IPS-20b (cell line): ENCODE measurements at regions not wholly inside any gene's neighbourhood (a gene's known extent, or its start where the extent isn't known, plus 50 kb on each side); places are given as distances from the start of the nearest gene placed in this dataset.
"Not testable (repeated sequence)": the region's sequence is repeated elsewhere in the genome, so short reads cannot be mapped to it uniquely, and the experiment has no call there.

Experiments
- H3K27ac ChIP-seq: one replicate; pipeline ENCODE4 v1.5.1; 2013; ENCODE audit warnings: low read length
- H3K27me3 ChIP-seq: 2 replicates; pipeline ENCODE4 v1.6.1; 2013; ENCODE audit warnings: mild to moderate bottlenecking, low read length, inconsistent platforms; ENCODE audit not compliant: insufficient read depth
- H3K36me3 ChIP-seq: 2 replicates; pipeline ENCODE4 v1.6.1; 2013; ENCODE audit warnings: low read depth, mild to moderate bottlenecking, inconsistent platforms, low read length, moderate library complexity; ENCODE audit not compliant: insufficient read depth
- H3K4me1 ChIP-seq: 2 replicates; pipeline ENCODE4 v1.6.1; 2013; ENCODE audit warnings: mild to moderate bottlenecking, control low read depth, inconsistent platforms, low read length, moderate library complexity; ENCODE audit not compliant: insufficient read depth
- H3K4me3 ChIP-seq: 2 replicates; pipeline ENCODE4 v1.5.1; 2013; ENCODE audit warnings: mild to moderate bottlenecking, low read length, inconsistent platforms
- H3K9ac ChIP-seq: 2 replicates; pipeline ENCODE4 v1.6.1; 2013; ENCODE audit warnings: low read depth, mild to moderate bottlenecking, inconsistent platforms, low read length, moderate library complexity
- H3K9me3 ChIP-seq: 2 replicates; pipeline ENCODE4 v1.6.1; 2013; ENCODE audit warnings: mild to moderate bottlenecking, low read depth, low read length, inconsistent platforms; ENCODE audit not compliant: insufficient read depth

- Histone ChIP-seq H3K9ac (no peak overlapping the region), H3K36me3 (no peaks in the 10 kb centered on the region)
Observed at GRCh38 chr7:86094166-86094669, 549.5 kb upstream of the GRM3 start.

GRCh38 chr7:86091369-86091768 is 552.3 kb upstream of the GRM3 start:
- no peaks in the 10 kb centered on the region for H3K36me3 ChIP-seq
- H3K9ac ChIP-seq: no peak overlapping the region
- no peak overlapping the region for H3K27ac ChIP-seq

More at GRCh38 chr7:86094166-86094669, 549.5 kb upstream of the GRM3 start:
- Histone ChIP-seq H3K27me3 (no peaks in the 10 kb centered on the region), H3K27ac (no peak overlapping the region), H3K9me3 (peaks cover 8% of the 10 kb centered on the region; the same call in 1 of the 2 replicates), H3K4me1 (no peaks in the 10 kb centered on the region), H3K4me3 (no peak overlapping the region)

GRCh38 chr7:86089455-86089854 is 554.3 kb upstream of the GRM3 start:
- H3K27me3 ChIP-seq: no peaks in the 10 kb centered on the region
- no peak overlapping the region for H3K27ac ChIP-seq
- H3K4me3 ChIP-seq: no peak overlapping the region
- H3K9me3 ChIP-seq: peaks cover 10% of the 10 kb centered on the region; the same call in 1 of the 2 replicates
- no peaks in the 10 kb centered on the region for H3K4me1 ChIP-seq
- H3K9ac ChIP-seq: no peak overlapping the region
- H3K36me3 ChIP-seq: no peaks in the 10 kb centered on the region

More at GRCh38 chr7:86091369-86091768, 552.3 kb upstream of the GRM3 start:
- peaks cover 10% of the 10 kb centered on the region; the same call in 1 of the 2 replicates for H3K9me3 ChIP-seq
- H3K4me3 ChIP-seq: no peak overlapping the region
- no peaks in the 10 kb centered on the region for H3K27me3 ChIP-seq
- H3K4me1 ChIP-seq: no peaks in the 10 kb centered on the region

GRCh38 chr7:86064572-86064971 is 579.1 kb upstream of the GRM3 start:
- H3K4me3 ChIP-seq, H3K27ac ChIP-seq, H3K9ac ChIP-seq, H3K4me1 ChIP-seq, H3K9me3 ChIP-seq, H3K36me3 ChIP-seq, H3K27me3 ChIP-seq: not testable (repeated sequence)

- H3K9ac ChIP-seq: no peak overlapping the region
- H3K36me3 ChIP-seq: no peaks in the 10 kb centered on the region
- H3K9me3 ChIP-seq: no peaks in the 10 kb centered on the region
- H3K4me1 ChIP-seq: no peaks in the 10 kb centered on the region
- no peak overlapping the region for H3K4me3 ChIP-seq
- H3K27me3 ChIP-seq: no peaks in the 10 kb centered on the region
- H3K27ac ChIP-seq: no peak overlapping the region
Observed at GRCh38 chr7:86058649-86059048, 585.1 kb upstream of the GRM3 start.

GRCh38 chr7:86050918-86051317 is 592.8 kb upstream of the GRM3 start:
- no peaks in the 10 kb centered on the region for H3K4me1 ChIP-seq
- no peaks in the 10 kb centered on the region for H3K9me3 ChIP-seq
- H3K27me3 ChIP-seq: no peaks in the 10 kb centered on the region
- H3K9ac ChIP-seq: no peak overlapping the region
- H3K4me3 ChIP-seq: no peak overlapping the region
- no peak overlapping the region for H3K27ac ChIP-seq
- no peaks in the 10 kb centered on the region for H3K36me3 ChIP-seq

- no peak overlapping the region for H3K27ac ChIP-seq
- H3K9me3 ChIP-seq: no peaks in the 10 kb centered on the region
- no peaks in the 10 kb centered on the region for H3K4me1 ChIP-seq
- no peak overlapping the region for H3K9ac ChIP-seq
- no peak overlapping the region for H3K4me3 ChIP-seq
- H3K27me3 ChIP-seq: no peaks in the 10 kb centered on the region
- no peaks in the 10 kb centered on the region for H3K36me3 ChIP-seq
Observed at GRCh38 chr7:86049910-86050309, 593.8 kb upstream of the GRM3 start.

- not testable (repeated sequence) for H3K9ac ChIP-seq, H3K36me3 ChIP-seq, H3K4me3 ChIP-seq, H3K27me3 ChIP-seq, H3K4me1 ChIP-seq, H3K9me3 ChIP-seq, H3K27ac ChIP-seq
Observed at GRCh38 chr7:86045197-86045596, 598.5 kb upstream of the GRM3 start.

GRCh38 chr7:86025807-86026206 is 617.9 kb upstream of the GRM3 start:
- Histone ChIP-seq H3K4me3 (no peak overlapping the region), H3K27me3 (no peaks in the 10 kb centered on the region), H3K9me3 (no peaks in the 10 kb centered on the region), H3K4me1 (no peaks in the 10 kb centered on the region), H3K9ac (no peak overlapping the region), H3K27ac (no peak overlapping the region), H3K36me3 (no peaks in the 10 kb centered on the region)

GRCh38 chr7:86013662-86014061 is 630.0 kb upstream of the GRM3 start:
- H3K4me3 ChIP-seq: no peak overlapping the region
- H3K9me3 ChIP-seq: no peaks in the 10 kb centered on the region

GRCh38 chr7:86012971-86013370 is 630.7 kb upstream of the GRM3 start:
- H3K9me3 ChIP-seq: no peaks in the 10 kb centered on the region
- H3K4me1 ChIP-seq: no peaks in the 10 kb centered on the region; the same call in 1 of the 2 replicates
- no peak overlapping the region for H3K4me3 ChIP-seq
- no peak overlapping the region for H3K27ac ChIP-seq
- no peaks in the 10 kb centered on the region for H3K27me3 ChIP-seq
- no peaks in the 10 kb centered on the region for H3K36me3 ChIP-seq
- H3K9ac ChIP-seq: no peak overlapping the region

More at GRCh38 chr7:86013662-86014061, 630.0 kb upstream of the GRM3 start:
- no peaks in the 10 kb centered on the region for H3K27me3 ChIP-seq
- no peak overlapping the region for H3K9ac ChIP-seq
- H3K36me3 ChIP-seq: no peaks in the 10 kb centered on the region
- H3K4me1 ChIP-seq: no peaks in the 10 kb centered on the region; the same call in 1 of the 2 replicates
- no peak overlapping the region for H3K27ac ChIP-seq

GRCh38 chr7:86008898-86009297 is 634.8 kb upstream of the GRM3 start:
- Histone ChIP-seq H3K4me1 (no peaks in the 10 kb centered on the region; the same call in 1 of the 2 replicates), H3K27me3 (no peaks in the 10 kb centered on the region), H3K9me3 (no peaks in the 10 kb centered on the region), H3K4me3 (no peak overlapping the region), H3K27ac (no peak overlapping the region), H3K9ac (no peak overlapping the region), H3K36me3 (no peaks in the 10 kb centered on the region)
